GM18519 (cell line): ENCODE measurements at regions not wholly inside any gene's neighbourhood (a gene's known extent, or its start where the extent isn't known, plus 50 kb on each side); places are given as distances from the start of the nearest gene placed in this dataset.

ENCODE experiments used
- ATAC-seq: cut with Tn5 transposase; IDR thresholded peaks from one replicate; pipeline ENCODE4 v1.9.1; 2021; ENCODE audit warnings: mild to moderate bottlenecking, moderate library complexity; ENCODE audit not compliant: unreplicated experiment, low FRiP score

GRCh38 chr21:21605521-21605920 lies 607.3 kb downstream of the NCAM2 start:
- no peak for ATAC-seq

- ATAC-seq, result no peak
Measured at GRCh38 chr21:21606041-21606440, 607.8 kb downstream of the NCAM2 start.

DNA sequence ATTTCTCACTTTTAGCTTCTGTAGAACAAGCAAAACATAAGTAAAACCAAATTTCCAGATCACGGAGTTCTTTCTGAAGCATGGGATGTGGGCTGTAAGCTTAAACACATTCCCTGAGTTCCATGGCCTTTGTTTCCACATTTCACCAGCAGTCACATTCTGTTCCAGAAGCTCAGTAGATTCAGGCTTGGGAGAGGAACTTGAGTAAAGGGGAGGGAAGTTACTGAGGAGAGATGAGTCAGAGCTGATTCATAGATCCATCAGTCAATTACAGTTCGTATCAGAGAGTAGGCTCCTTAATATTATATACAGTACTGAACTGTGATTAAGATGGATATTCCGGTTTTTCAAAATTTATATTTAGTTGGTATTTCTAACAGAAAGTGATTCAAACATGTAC lies 614.3 kb downstream of the NCAM2 start:
- ATAC-seq, result no peak

DNA sequence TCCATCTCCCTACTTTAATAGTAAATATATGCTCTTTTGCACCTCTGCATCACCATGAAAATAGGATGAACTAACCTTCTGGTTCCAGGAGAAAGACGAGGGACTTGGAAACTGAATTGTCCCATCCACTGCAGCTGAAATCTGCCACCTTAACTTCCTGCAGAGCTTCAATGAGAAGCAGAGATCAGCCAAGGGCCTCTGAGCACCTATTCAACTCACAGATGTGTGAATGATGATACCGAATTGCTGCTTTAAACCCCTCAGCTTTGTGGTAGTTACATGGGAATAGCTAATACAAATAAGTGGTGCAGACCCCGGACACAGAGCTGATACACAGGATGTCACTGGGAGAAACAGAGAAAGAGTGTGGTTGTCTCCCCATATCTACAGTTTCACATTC lies 616.8 kb downstream of the NCAM2 start:
- ATAC-seq, result no peak

- no peak for ATAC-seq
Measured at GRCh38 chr21:21622460-21623234, 624.4 kb downstream of the NCAM2 start.

DNA sequence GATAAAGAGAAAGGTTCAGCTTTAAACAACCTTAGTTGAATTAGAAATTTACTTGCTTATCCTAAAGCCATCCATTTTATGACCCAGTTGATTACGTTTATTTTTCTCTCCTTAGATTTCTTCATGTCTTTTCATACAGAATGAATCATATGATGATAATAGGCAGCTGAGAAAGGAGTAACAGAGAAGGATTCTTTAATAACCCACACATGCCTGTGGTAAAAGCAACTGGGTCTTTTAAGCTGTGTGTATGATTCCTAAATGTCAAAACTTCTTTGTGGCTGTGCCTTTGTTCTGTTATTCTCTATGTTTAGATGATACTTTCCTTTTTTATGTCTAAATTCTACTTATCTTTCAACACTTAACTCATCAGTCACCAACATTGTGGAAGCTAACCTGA lies 626.5 kb downstream of the NCAM2 start:
- ATAC-seq, result no peak

DNA sequence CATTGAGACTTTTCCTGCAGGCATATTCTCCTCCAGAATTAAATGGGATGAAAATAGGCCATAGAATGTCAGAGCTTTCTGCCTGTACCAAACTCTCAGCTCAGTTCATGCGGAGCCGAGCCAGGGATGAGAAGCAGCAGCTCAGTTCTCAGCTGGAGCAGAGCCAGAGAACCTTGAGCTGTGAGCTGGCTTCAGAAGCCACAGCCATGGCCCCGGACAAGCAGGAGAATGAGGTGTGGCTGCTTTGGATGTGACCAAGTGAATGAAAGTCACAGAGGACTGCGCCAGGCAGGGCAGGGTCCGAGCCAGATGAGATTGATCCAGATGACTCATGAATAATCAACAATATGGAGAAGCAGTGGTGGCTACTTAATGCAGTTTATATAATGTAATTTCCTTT lies 633.8 kb downstream of the NCAM2 start:
- ATAC-seq, result no peak

DNA sequence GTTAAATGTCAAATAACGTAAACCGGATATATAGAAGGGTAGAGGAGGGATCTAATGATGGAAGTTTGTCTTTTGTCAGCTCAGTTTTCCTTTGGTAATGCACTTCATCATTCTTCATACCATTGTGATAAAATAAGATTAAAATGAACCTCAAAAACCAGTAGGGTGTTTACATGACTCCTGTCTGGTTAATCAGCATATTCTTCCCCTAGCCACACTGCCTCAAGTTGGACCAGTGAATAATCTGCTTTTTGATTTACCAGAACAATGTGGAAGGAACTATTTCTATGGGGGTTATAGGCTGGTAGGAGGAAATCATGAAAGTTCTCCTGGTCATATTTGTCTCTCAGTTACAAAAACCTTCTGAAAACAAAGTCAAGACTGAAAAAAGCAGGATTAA lies 634.7 kb downstream of the NCAM2 start:
- ATAC-seq, result no peak

- ATAC-seq, result no peak
Measured at GRCh38 chr21:21661741-21662140, 663.5 kb downstream of the NCAM2 start.

- ATAC-seq, result no peak
Measured at GRCh38 chr21:21662776-21663175, 664.6 kb downstream of the NCAM2 start.

GRCh38 chr21:21664871-21665270 lies 666.7 kb downstream of the NCAM2 start:
- ATAC-seq, result no peak

DNA sequence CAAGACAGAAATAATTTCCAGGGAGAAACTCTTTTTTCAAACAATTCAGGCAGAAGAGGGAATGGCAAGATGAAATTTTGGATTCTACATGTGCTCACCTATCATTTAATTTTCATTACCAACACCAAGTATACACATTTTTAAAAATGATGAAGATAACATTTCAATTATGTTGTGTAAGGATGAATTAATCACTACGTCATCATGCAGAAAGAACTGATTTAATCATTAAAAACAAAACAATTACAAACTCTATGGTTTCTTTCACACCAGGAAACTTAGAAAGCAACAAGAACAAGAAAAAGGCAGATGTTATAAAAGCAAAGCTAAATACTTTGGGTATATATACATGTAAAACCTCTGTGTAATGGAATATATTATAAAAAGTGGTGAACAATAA lies 668.5 kb downstream of the NCAM2 start:
- no peak for ATAC-seq

DNA sequence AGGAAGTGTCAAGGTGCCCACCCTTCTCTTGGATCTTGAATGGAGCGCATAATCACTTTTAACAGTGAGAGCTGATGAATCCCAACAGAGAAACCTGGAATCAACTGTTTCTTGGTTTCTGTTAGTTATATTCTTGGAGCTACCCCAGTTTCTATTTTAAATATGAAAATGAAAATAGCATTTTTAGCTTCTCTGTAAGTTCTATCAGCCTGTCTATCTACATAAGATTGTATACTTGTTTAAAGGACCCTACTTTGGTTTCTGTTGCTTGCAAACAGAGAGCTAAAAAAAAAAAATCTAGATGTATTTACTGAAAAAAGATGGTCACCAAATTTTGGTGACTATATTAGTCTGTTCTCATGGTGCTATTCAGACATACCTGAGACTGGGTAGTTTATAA lies 670.0 kb downstream of the NCAM2 start:
- ATAC-seq, result no peak

- no peak for ATAC-seq
Measured at GRCh38 chr21:21673959-21674358, 675.8 kb downstream of the NCAM2 start.

DNA sequence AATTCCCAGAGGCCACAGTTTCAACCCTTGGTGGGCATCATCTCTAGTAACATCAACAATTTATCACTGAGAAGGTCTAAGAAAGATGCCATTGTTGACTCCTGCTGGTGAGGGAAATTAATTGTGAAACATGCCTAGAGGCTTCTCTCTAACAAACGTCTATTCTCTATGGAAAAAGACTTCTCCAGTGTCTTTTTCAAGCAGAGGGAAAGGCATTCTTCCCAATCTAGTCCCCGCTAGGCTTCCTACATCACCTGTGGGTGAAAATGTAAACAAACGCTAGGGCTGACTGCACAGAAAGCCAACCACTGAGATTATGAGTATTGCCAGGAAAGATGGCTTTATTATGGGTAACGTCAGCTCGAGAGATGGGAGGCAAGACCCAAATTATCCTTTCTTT lies 677.4 kb downstream of the NCAM2 start:
- ATAC-seq, result no peak

DNA sequence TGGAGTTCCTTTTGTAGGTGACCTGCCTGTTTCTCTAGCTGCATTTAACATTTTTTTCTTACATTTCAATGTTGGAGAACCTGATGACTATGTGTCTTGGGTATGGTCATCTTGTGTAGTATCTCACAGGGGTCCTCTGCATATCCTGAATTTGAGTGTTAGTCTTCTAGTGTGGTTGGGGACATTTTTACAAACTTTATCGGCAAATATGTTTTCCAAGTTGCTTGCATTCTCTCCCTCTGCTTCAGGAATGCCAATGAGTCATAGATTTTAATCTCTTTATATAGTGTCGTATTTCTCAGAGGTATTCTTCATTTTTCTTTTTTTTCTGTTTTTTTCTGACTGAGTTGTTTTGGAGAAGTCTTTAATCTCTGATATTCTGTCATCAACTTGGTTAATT lies 684.0 kb downstream of the NCAM2 start:
- ATAC-seq, result no peak

DNA sequence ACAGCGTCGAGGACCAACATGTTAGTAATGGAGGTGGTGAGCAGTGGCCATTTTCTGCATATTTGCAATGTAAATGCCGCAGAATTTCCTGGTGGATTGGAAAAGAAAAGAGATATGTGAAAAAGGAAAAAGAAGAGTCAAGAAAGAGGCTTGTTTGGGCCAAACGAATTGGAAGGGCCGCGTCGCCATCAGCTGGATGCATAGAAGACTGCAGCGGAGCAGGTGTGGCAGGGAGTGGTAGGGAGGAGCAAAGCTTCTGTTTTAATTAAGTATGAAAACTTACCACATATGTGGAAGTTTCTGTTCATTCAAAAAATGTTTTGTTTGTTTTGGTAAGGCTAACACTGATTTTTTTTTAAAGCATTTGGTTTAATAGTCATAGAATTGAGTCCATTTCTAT lies 690.7 kb downstream of the NCAM2 start:
- ATAC-seq, result no peak

GRCh38 chr21:21690068-21690665 lies 692.0 kb downstream of the NCAM2 start:
- ATAC-seq, result no peak

DNA sequence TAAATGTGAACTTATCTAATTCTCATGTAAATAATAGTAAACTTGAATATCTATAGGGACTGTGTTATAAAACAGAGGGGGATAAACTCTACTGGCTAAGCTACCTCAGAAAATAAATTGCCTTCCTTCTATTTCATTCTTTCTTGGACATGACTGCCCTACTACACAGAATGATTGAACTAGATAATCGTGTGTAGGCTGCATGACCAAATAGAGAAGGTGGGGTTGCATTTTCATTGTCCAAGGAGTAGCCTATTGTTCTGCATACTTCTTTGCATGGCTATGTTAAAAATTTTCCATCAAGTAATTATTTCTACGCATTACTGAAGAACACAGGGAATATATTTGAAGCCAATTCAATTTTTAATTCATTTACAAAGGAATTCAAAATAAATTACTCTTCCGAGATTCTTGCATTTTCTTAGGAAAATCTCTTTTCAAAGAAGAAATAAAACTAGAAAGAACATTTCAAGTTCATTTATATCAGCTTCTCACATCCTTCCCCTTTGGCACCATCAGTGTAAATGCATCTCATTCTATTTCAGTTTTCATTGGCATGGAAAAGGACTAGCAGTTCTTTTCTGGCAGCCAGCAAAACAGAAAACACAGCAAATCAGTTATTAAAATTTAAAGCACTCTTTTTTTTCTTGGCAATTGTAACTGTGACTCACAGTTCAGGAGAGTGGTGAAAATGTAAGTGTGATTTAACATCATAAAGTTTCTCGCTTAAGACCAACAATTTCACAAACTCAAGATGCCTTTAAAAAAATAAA lies 714.7 kb downstream of the NCAM2 start:
- no peak for ATAC-seq

DNA sequence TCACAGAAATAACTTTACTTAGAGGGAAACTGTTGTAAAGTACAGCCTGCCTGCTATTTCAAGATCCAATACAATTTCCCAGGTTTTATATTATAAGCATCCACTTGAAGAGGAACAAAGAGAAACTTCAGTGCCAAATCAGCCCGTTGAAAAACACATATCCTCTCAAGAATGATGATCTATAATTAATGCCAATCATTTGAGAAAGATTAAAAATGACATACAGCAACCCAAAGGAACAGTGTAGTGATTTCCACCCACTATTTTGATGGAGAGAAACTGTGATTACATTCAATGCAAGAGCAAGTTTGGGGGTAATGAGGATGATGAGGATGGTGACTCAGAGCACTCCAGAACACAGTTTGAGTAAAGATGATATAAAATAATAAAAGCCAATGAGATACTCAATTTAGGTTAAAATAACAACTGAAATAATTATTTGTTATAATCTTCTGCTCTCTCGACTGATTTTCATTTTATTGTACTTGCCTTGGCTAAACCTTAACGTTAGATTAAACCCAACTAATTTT lies 715.5 kb downstream of the NCAM2 start:
- ATAC-seq, result no peak

DNA sequence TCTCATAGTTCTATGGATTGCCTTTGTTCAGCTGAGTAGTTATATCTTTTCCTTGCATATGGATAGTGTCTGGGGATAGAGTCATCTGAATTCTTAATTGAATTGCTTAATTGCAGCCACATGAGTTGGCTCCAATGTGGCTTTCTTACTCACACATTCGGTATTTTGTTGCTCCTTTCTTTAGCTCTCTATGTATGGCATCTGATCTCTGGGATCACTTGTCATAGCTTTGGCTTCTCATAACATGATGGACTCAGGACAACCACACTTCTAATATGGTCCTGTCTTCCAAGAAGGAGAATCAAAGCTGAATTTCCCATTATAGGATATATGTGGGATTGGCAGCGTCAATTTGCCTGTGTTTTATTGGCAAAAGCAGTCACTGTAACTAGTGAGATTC lies 716.2 kb downstream of the NCAM2 start:
- no peak for ATAC-seq
